Central memory CD8-positive, alpha-beta T cell (primary cell): ENCODE measurements at regions not wholly inside any gene's neighbourhood (a gene's known extent, or its start where the extent isn't known, plus 50 kb on each side); places are given as distances from the start of the nearest gene placed in this dataset.

Source experiments
- ATAC-seq: fragments of 150-1000 bp; cut with Tn5 transposase; replicated peaks from 2 replicates; pipeline ENCODE4 v1.10.0; 2022; ENCODE audit warnings: mild to moderate bottlenecking, moderate FRiP score, moderate number of reproducible peaks; ENCODE audit not compliant: poor library complexity, severe bottlenecking; ENCODE audit errors: extremely low read depth
- DNase-seq, 2 donors: peaks; one replicate each; pipeline ENCODE4 v3.0.0; 2021; ENCODE audit warnings: low spot score in 2 of 2
- H3K27ac Mint-ChIP-seq: one replicate; pipeline ENCODE4 v1.8.0; 2022; ENCODE audit warnings: low read depth, mild to moderate bottlenecking, moderate library complexity, mixed read lengths
- H3K27me3 Mint-ChIP-seq: one replicate; pipeline ENCODE4 v1.8.0; 2022; ENCODE audit warnings: mixed read lengths
- H3K36me3 Mint-ChIP-seq: one replicate; pipeline ENCODE4 v1.8.0; 2022; ENCODE audit warnings: mild to moderate bottlenecking, moderate library complexity, mixed read lengths; ENCODE audit not compliant: insufficient read depth
- H3K4me1 Mint-ChIP-seq: one replicate; pipeline ENCODE4 v1.8.0; 2022; ENCODE audit warnings: mixed read lengths
- H3K4me3 Mint-ChIP-seq: one replicate; pipeline ENCODE4 v1.8.0; 2022; ENCODE audit warnings: mild to moderate bottlenecking, moderate library complexity, mixed read lengths
- H3K9me3 Mint-ChIP-seq: one replicate; pipeline ENCODE4 v1.8.0; 2022; ENCODE audit warnings: mixed read lengths

GRCh38 chr1:98181036-98181764 is 260.4 kb upstream of the DPYD start:
- Mint-ChIP-seq H3K27me3 (no peaks in the 10 kb centered on the region), H3K36me3 (no peaks in the 10 kb centered on the region), H3K4me1 (no peaks in the 10 kb centered on the region), H3K4me3 (no peak overlapping the region), H3K27ac (no peak overlapping the region), H3K9me3 (no peaks in the 10 kb centered on the region)
- ATAC-seq (no peak), DNase-seq (no peak)

GRCh38 chr1:98179151-98179773 is 258.4 kb upstream of the DPYD start:
- ATAC-seq (no peak), DNase-seq (no peak)
- Mint-ChIP-seq H3K4me3 (no peak overlapping the region), H3K9me3 (no peaks in the 10 kb centered on the region), H3K4me1 (no peaks in the 10 kb centered on the region), H3K36me3 (no peaks in the 10 kb centered on the region), H3K27ac (no peak overlapping the region), H3K27me3 (no peaks in the 10 kb centered on the region)

- H3K9me3 Mint-ChIP-seq: no peaks in the 10 kb centered on the region
- no peaks in the 10 kb centered on the region for H3K27me3 Mint-ChIP-seq
- no peak overlapping the region for H3K27ac Mint-ChIP-seq
- H3K4me1 Mint-ChIP-seq: no peaks in the 10 kb centered on the region
- DNase-seq (no peak), ATAC-seq (no peak)
- no peaks in the 10 kb centered on the region for H3K36me3 Mint-ChIP-seq
- no peak overlapping the region for H3K4me3 Mint-ChIP-seq
Measured at GRCh38 chr1:98177751-98178150, 256.9 kb upstream of the DPYD start.

GRCh38 chr1:98176936-98177335 is 256.1 kb upstream of the DPYD start:
- no peaks in the 10 kb centered on the region for H3K9me3 Mint-ChIP-seq
- H3K27me3 Mint-ChIP-seq: no peaks in the 10 kb centered on the region
- no peak for ATAC-seq
- no peak overlapping the region for H3K27ac Mint-ChIP-seq
- no peaks in the 10 kb centered on the region for H3K36me3 Mint-ChIP-seq
- DNase-seq: no peak
- H3K4me3 Mint-ChIP-seq: no peak overlapping the region
- H3K4me1 Mint-ChIP-seq: no peaks in the 10 kb centered on the region

GRCh38 chr1:98176414-98176813 is 255.6 kb upstream of the DPYD start:
- no peak overlapping the region for H3K4me3 Mint-ChIP-seq
- ATAC-seq (no peak), DNase-seq (no peak)
- H3K4me1 Mint-ChIP-seq: no peaks in the 10 kb centered on the region
- no peak overlapping the region for H3K27ac Mint-ChIP-seq
- no peaks in the 10 kb centered on the region for H3K27me3 Mint-ChIP-seq
- no peaks in the 10 kb centered on the region for H3K36me3 Mint-ChIP-seq
- no peaks in the 10 kb centered on the region for H3K9me3 Mint-ChIP-seq

GRCh38 chr1:98172578-98172977 is 251.7 kb upstream of the DPYD start:
- ATAC-seq (no peak), DNase-seq (no peak)
- Mint-ChIP-seq H3K4me1 (no peaks in the 10 kb centered on the region), H3K9me3 (no peaks in the 10 kb centered on the region), H3K27ac (no peak overlapping the region), H3K36me3 (no peaks in the 10 kb centered on the region), H3K4me3 (no peak overlapping the region), H3K27me3 (no peaks in the 10 kb centered on the region)

GRCh38 chr1:98172022-98172421 is 251.2 kb upstream of the DPYD start:
- Mint-ChIP-seq H3K9me3 (no peaks in the 10 kb centered on the region), H3K27me3 (no peaks in the 10 kb centered on the region), H3K36me3 (no peaks in the 10 kb centered on the region), H3K27ac (no peak overlapping the region), H3K4me3 (no peak overlapping the region), H3K4me1 (no peaks in the 10 kb centered on the region)
- no peak for DNase-seq
- ATAC-seq: no peak

- Mint-ChIP-seq H3K4me3 (no peak overlapping the region), H3K27me3 (no peaks in the 10 kb centered on the region), H3K27ac (no peak overlapping the region), H3K9me3 (no peaks in the 10 kb centered on the region), H3K36me3 (no peaks in the 10 kb centered on the region), H3K4me1 (no peaks in the 10 kb centered on the region)
- DNase-seq (no peak), ATAC-seq (no peak)
Measured at GRCh38 chr1:98164509-98164908, 243.7 kb upstream of the DPYD start.

- H3K4me1 Mint-ChIP-seq: no peaks in the 10 kb centered on the region
- no peaks in the 10 kb centered on the region for H3K36me3 Mint-ChIP-seq
- ATAC-seq (no peak), DNase-seq (no peak)
- H3K27me3 Mint-ChIP-seq: peaks cover 18% of the 10 kb centered on the region
- H3K4me3 Mint-ChIP-seq: no peak overlapping the region
- H3K27ac Mint-ChIP-seq: no peak overlapping the region
- H3K9me3 Mint-ChIP-seq: peaks cover 8% of the 10 kb centered on the region
Measured at GRCh38 chr1:98157524-98158313, 236.9 kb upstream of the DPYD start.

- Mint-ChIP-seq H3K9me3 (peaks cover 17% of the 10 kb centered on the region), H3K4me3 (no peak overlapping the region), H3K27me3 (no peaks in the 10 kb centered on the region), H3K4me1 (no peaks in the 10 kb centered on the region), H3K27ac (no peak overlapping the region), H3K36me3 (no peaks in the 10 kb centered on the region)
- no peak for DNase-seq
- ATAC-seq: no peak
Measured at GRCh38 chr1:98147280-98147679, 226.4 kb upstream of the DPYD start.

- ATAC-seq: no peak
- H3K36me3 Mint-ChIP-seq: no peaks in the 10 kb centered on the region
- H3K27me3 Mint-ChIP-seq: no peaks in the 10 kb centered on the region
Measured at GRCh38 chr1:98145655-98146054, 224.8 kb upstream of the DPYD start.

GRCh38 chr1:98143403-98143802 is 222.6 kb upstream of the DPYD start:
- DNase-seq (no peak), ATAC-seq (no peak)
- Mint-ChIP-seq H3K4me1 (no peaks in the 10 kb centered on the region), H3K9me3 (no peaks in the 10 kb centered on the region), H3K27me3 (no peaks in the 10 kb centered on the region), H3K4me3 (no peak overlapping the region), H3K36me3 (no peaks in the 10 kb centered on the region), H3K27ac (no peak overlapping the region)

More at GRCh38 chr1:98145655-98146054, 224.8 kb upstream of the DPYD start:
- Mint-ChIP-seq H3K4me3 (no peak overlapping the region), H3K27ac (no peak overlapping the region), H3K4me1 (no peaks in the 10 kb centered on the region), H3K9me3 (peaks cover 6% of the 10 kb centered on the region)
- no peak for DNase-seq

- no peak for ATAC-seq
- Mint-ChIP-seq H3K36me3 (no peaks in the 10 kb centered on the region), H3K4me1 (no peaks in the 10 kb centered on the region), H3K27ac (no peak overlapping the region), H3K27me3 (no peaks in the 10 kb centered on the region), H3K4me3 (no peak overlapping the region), H3K9me3 (no peaks in the 10 kb centered on the region)
- DNase-seq: no peak
Measured at GRCh38 chr1:98133131-98133530, 212.3 kb upstream of the DPYD start.
